GM21723 (cell line): ENCODE measurements at regions not wholly inside any gene's neighbourhood (a gene's known extent, or its start where the extent isn't known, plus 50 kb on each side); places are given as distances from the start of the nearest gene placed in this dataset.

ENCODE experiments used
- ATAC-seq: cut with Tn5 transposase; IDR thresholded peaks from one replicate; pipeline ENCODE4 v1.9.1; 2021; ENCODE audit warnings: mild to moderate bottlenecking, moderate library complexity; ENCODE audit not compliant: unreplicated experiment

DNA sequence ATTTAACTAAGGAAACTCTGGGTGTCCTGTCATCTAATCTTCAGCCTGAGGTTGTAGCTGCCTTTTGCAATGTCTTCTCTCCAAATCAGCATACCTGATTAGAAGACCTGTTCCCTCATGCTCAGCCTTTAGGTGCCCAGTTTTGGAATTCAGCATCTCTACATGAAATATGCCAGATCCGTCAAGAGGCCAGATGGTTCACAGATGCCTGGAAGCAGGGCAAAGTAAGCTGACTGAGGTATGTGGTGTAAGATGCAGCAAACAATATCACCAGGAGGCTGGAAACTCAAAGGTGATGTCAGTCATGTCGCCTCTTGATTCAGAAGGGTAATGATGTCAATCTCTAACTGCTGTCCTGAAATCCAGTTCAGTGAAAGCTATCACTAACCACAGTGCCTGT lies 324.4 kb downstream of the PRELID2 start:
- ATAC-seq, result no peak

DNA sequence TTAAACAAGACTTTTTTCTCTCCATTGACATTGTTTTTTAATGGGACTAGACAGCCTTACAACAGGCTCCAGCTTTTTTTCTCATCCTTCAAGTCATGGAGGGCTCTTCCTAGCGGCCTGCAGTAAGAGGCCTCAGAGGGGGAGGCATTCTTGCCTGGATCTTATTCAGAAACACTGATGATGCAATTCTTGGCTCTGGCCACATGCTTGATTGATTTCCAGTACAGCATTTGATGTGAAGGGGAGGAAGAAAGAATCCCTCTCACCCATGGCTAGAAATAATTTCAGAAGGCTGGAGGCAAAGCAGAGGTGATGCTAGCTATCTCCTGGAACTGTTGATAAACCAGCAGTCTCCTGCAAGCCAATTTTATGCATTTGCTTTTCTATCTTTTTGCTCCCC lies 324.8 kb downstream of the PRELID2 start:
- ATAC-seq, result no peak

DNA sequence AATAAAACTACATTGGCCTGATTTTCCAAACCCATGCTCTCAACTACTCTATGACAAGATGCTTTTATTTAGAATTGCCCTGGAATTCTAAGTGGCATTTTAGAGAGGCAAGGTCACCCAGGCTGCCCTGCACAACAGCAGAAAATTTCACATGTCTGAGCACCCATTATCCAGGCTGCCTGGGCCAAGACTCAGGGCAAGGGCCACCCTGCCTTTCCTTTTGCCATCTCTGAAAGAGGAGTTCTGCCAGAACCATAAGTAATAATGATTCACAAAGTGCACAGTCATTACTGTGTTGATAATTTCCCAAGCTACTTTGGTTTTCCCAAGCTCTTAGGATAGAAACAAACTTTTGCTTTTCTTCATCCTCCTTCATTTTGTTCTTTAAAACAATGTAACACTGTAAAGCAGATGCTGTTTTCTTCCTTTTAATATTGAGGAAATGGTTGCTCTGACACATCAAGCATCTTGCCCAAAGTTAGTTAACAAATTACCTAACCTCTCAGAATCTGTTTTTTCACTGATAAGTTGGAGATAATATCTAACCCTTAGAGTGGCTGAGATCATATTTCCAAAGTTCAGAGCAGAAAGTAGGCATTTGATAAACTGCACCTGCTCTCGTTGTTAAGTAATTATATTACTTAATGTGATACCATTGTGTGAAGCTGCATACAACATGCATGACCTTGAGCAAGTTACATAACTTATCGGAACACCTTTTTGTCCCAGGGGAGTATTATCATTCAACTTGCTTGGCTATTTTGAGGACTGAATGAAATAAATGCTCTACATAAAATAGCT lies 325.6 kb downstream of the PRELID2 start:
- ATAC-seq, result no peak

DNA sequence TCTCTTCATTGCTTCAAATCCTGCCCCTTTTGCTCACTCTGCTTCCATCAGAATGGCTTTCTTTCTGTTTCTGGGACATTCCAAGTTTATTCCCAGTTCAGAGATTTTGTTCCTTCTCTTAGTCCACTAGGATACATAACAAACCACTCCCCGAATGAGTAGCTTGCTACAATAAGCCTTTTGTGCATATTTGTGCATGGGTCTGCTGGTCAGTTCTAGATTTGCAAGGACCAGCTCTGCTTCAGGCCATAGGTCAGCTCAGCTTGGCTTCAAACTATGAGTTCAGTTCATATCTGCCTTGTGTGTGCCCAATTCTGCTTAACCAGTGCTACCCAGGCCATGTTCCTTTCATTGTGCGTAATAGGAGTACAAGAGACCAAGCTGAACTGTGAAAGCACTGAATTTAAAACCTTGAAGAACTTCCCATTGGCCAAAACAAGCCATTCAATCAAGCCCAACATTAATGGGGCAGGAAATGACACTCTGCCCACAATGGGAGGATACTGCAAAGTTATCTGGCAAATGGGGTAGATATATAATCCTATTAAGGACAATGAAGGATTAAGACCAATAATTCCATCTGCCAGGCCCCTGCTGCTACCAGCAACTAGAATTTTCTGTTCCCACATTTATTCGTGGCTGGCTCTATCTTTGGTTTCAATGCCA lies 328.8 kb downstream of the PRELID2 start:
- ATAC-seq, result no peak

DNA sequence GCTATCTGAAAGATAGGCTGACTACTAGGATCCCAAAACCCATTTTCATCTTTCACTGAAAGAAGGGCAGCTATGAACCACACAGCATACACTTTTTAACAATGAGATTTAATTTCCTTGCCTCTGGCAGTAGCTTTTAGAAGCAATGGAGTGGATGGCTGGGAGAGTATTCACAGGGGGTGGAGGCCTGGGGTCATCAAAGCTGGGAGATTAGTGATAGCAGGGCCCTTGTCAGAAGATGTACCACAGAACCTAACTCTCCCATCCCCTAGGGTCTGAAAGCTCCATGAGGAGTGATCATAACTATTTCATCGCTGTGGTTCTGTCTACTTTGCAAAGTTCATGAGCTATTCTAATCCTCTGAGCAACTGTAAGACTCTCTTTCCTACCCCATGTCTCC lies 332.2 kb downstream of the PRELID2 start:
- ATAC-seq, result no peak

DNA sequence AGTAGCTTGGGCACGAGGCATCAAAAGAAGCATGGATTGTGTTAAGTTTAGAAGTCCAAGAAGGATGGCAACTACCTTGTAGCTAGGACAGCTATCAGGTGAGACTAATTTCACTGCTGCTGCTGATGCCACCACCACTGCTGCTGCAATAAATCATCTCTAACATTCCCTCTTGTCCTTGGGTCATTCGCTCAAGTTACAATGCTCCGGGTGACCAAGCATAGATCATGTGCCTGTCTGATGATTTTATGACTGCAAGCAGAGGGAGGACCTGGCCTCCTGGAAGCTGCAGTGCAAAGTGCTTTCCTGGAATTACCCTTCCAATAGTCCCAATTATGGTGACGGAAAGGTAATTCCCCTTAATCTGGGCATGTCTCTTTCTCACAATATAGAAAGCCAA lies 334.4 kb downstream of the PRELID2 start:
- ATAC-seq, result no peak

DNA sequence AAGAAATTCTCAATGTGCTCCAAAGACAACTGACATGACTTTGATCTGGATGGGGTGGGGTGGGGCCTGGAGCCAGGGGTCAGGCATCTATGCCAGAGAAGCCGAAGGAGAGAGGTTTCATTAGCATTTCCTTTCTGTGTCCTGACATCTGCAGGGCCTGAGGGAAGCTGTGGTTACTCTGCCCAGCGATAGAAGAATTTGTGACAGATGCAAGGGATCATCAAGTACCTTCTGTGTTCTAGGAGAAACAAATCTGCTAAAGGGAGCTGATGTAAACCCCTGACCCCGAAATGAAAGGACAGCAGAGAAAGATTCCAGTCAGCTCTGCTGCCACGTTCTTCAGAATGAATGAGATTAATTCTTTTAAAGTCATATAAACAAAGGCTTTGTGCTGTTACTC lies 335.7 kb downstream of the PRELID2 start:
- no peak for ATAC-seq

DNA sequence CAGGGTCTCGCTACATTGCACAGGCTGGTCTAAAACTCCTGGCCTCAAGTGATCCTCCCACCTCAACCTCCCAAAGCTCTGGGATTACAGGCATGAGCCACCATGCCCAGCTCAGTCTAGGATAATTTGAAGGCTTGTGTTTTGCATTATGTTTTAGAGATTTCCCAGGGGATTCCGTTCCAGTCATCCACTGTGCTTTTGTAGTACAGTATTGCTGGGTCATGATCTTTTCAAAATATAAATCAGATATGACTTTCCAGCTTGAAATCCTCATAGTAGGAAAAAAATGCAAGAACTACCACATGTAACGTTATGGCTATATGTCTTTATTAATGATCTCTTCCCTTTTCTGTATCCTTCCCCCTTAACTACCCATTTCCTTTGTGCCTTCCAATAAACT lies 338.1 kb downstream of the PRELID2 start:
- no peak for ATAC-seq

DNA sequence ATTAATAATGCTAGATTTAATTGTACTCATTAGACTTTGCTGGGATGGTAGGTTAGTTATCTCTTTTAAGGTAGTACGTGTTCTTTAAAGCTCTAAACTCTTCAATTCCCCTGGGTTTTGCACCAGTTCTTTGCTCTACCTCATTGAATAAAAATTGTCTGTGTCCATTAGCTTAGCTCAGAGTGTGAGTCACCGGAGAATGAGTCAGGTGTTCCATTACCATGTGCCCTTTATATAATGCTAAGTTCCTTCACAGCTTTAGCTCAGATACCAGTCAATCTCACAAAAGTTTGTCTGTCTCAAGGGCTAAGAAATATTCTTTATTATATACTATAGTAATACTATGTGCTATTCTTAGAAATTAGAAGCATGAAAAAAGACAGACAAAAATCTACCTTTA lies 339.4 kb downstream of the PRELID2 start:
- ATAC-seq, result no peak

DNA sequence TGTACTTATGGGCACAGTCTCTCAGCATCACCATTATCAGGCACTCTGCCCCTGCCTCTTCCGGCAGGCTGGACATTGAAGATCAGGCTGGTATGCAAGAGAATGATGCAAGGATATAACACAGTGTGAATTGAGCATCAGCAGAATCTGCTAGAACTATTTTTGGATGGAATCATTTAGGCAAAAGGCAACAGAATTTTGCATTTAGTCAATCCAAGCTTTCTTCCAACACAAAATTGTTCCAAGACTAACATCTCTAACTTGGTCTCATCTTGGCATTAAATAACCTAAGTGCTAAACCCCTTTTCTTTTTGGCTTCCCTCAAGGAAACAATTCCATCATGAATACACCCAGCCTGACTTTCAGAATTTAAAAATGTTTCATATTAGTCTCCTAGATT lies 339.9 kb downstream of the PRELID2 start:
- no peak for ATAC-seq

DNA sequence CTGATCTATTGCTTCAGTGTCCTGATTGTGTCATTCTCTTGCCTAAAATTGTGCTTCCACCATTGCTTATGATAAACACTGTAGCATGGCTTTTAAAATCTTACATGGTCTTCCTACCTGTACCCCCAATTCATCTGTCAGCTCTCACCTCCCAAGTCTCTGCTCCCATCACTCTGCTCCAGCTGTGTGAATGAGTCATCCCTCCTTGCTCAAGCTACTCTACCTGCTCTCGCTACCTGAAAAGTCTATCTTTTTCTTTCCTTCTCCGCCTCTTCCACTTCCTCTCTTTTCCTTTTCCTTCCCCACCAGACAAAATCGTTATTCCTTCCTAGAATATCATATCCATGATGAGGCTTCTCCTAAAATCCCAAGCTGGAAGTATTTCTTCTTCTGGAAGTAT lies 341.7 kb downstream of the PRELID2 start:
- no peak for ATAC-seq

DNA sequence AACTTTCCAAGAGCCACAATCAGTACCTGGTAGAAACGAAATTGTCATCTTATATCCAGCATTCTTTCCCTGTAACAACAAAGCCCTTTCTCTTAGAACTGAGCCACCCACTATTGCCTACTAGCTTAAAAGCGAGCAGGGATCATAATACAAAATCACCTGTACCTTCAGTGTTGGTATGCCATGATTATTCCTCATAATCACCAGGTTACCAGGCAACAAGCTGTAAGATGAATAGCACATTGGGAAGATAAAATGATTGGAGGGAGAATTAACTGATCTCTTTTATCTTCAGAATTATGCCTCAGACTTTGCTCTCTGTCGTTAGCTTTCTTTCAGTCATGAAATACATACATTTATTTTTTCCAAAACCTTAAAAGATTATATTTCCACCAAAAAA lies 345.6 kb downstream of the PRELID2 start:
- no peak for ATAC-seq

DNA sequence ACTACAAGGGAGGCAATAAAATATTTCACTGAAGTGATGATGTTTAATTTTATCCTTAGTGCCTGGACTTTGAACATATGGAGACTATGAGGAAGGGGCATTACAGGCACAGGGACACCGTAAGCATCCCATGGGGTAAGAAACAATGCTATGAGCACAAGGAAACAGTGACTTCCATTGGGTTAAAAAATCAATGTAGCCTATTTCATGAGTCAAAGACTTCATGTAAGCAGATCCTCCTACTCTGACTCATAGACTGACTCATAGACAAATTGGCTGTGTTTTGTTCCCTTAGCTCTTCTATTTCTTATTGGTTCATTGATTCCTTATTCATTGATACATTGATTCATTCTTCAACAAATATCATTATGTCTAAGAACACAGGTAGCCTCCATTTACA lies 351.0 kb downstream of the PRELID2 start:
- no peak for ATAC-seq

DNA sequence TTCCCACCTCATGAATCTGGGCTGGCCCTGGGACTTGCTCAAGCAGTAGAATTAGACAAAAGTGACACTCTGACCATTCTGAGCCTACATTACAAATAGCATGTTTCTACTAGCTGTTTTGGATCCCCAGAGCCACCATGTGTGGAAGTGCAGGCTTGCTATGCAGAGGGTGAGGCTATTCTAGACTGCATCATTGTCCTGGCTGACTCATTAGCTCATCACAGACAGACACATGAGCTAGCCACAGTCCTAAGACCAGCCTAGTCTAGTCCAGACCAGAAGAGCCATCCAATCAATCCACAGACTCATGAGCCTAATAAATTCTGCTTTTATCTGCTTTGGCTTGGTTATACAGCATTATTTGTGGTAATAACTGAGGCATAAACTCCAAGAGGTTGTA lies 351.9 kb downstream of the PRELID2 start:
- no peak for ATAC-seq

DNA sequence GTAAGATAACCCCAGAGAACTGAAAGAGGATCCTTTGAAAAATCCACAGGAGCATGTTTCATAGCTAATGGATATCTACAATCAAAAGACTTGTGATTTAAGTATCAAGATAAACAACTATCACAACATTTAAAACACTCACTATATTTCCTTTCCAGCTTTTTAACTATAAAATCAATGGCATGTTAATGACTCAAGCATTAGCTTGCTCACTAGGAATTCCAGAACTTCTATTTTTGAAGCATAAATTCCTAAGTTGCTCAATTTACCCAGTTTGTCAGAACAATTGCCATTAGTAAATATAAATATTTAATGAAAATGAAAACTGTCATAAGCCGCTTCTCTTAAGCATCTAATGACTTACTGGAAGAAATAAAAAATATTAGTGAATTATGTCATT lies 355.3 kb downstream of the PRELID2 start:
- ATAC-seq, result no peak

DNA sequence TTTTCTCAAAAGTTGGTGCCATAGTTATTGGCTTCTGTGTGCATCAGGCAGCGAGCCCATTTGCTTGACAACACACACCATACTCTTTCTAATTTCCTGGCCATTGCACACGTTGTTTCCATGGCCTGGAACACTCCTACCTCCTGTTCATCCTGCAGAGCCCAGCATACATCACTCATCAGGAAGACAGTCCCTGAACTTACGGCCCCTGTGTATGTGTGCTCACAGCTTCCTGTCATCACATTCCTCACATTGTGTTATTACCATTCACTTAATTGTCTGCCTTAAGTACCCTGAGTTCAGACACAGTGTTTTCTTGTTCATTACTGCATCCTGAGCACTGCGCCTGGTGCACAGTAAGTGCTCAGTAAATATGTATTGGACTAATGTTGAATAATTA lies 355.9 kb downstream of the PRELID2 start:
- ATAC-seq, result no peak

DNA sequence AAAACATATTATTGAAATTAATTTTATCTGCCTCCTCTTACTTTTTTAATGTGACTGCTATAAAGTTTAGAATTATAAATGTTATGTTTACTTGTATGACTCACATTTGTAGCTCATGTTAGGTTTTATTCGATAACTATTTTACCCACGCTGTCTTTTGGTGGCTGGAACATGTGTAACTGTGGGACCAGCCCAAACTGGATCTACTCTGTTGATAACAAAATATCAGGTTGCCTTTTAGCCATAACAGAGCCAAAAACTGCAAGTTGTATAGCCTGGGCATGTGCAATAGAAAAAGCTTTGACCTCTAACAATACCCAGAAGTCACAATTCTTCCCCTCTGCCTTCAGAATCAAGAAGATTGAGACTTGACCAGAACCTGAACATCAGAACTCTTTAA lies 356.5 kb downstream of the PRELID2 start:
- ATAC-seq, result no peak

DNA sequence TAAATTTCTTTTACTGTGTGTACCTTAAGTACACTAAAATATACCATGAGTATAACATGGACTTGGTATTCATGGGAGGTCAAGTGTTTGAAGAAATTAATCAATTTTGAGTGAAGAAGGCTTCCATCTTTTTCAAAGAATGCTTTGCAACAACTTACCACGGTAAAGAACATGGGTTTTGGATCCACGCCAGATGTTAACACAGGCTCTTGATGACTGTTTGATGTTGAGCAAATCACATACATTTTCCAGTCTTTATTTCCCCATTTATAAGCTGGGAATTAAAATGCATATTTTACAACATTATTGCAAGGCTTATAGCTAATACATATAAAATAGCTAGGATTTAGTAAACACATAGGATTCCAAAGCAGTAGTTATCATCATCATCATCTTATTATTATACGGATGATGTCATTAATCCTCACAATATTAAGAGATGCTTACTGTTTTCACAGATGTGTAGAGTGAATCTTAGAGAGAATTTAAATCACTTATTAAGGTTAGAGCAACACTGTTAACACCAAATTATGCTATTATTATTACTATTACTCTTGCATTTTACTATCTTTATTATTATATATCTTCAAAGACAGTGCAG lies 362.0 kb downstream of the PRELID2 start:
- no peak for ATAC-seq

DNA sequence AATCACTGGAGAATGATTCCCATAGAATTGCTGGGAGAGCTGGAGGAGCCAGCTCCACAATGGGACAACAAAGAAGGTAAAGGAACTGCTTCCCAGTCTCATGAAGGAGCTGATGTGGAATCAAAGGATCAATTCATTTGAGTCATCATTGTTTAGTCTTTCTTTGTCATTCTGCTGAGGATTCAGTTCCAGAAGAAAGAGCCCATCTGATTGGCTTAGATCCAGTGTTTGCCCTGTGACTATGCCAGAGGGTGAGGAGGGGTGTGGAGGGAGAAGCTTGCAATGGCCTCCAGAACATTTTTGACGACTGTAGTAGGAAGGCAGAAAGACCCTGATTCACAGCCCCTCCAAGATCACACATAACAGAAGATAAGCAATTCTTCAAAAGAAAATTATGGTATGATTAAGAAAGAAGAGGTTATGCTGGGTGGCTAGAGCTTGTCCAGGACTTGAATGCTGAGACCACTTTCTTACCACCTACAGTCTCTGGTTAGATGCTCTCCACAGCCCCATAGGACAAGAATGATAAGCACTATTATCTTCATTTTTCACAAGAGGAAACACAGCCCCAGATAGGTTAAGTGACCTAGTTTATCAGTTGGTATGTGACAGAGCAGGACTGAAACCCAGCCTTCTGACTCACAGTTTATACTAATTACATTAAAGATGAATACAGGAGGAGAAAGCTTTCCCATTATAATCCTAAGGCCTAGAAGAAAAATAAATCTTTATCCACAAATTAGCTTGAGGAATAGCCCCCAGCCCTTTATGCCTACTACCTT lies 363.1 kb downstream of the PRELID2 start:
- ATAC-seq, result no peak

DNA sequence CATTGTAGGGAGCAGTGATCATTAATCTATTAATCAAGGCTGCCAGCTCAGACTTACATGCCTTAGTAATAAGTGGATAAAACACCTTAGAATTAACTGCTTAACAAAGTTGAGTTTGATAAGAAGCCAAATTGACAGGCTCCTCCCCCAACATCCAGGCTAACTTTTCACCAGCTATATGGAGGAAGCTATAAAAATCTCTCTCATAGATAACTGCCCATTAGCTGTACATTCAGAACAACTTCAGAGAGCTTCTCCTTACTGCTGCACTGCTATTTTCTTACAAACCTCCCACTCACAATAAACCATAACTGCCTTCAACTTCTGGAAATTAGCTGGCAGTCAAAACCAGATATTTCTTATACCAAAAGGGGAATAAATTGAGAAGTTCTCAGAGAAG lies 364.1 kb downstream of the PRELID2 start:
- ATAC-seq, result no peak

DNA sequence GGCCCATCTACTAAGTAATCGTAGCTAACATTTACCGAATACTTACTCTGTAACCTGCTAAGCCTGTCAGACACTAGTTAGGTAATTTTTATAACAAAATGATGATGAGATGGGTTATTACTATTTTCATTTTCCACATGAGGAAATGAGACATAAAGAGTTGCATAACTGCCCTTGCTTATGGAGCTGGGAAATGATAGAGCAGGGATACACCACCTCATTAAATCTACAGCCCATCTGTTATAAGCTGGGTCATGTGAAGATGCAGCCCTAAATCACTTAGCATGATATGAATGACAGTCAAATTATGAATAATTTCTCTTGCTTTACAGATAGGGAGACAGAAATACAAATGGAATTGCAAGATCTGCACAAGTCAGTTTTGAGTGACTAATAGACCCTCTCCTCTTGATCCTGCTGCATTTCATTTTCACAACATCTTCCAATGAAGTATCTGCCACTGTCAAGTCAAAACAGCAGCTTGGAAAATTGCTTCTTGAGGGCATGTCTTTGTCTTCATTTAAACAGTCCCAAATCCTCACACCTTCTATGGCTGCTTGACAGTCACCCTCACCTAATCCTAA lies 364.7 kb downstream of the PRELID2 start:
- no peak for ATAC-seq
